IPS-NIHi7 (cell line): ENCODE measurements at regions not wholly inside any gene's neighbourhood (a gene's known extent, or its start where the extent isn't known, plus 50 kb on each side); places are given as distances from the start of the nearest gene placed in this dataset.

Experiments
- DNase-seq: peaks from one replicate; pipeline ENCODE4 v3.0.0; 2012; ENCODE audit warnings: mixed read lengths; ENCODE audit errors: extremely low spot score

GRCh38 chr2:138439733-138440132 is 61.8 kb upstream of the SPOPL start:
- DNase-seq, result no peak

DNA sequence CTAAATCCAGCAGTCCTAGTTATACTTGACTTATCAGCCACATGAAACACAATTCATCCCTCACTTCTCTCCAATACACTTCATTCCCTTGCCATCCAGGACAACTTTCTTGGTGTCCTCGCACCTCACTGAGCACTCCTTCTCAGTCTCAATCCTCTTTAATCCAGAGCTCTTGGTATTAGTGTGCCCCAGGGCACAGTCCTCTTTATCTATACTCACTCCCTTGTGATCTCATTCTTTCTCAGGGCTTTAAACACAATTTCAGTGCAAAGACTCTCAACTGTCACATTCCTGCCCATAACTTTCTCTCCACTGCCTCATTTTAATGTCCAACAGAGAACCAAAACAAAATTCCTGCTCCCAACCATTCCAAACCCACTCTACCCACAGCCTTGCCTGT is 60.8 kb upstream of the SPOPL start:
- no peak for DNase-seq

GRCh38 chr2:138441916-138442315 is 59.7 kb upstream of the SPOPL start:
- no peak for DNase-seq

DNA sequence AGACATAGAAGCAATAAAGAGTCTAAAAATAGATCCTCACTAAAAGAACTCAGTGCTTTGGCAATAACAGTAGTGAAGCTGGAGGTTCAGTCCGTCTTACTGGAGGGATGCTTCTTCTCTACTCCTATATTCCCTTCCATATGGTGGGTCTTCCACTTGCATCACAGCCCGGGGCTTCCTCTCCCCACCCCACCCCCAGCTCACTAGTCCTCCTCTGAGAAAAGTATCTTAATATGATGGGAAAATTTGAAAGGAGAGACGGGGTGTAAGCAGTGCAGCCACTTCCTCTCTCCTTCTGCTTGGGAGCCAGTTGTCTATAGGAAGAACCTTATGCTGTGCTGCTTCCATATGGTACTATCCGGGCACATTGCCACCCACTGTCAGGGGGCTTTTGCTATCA is 57.2 kb upstream of the SPOPL start:
- no peak for DNase-seq

GRCh38 chr2:138445227-138445626 is 56.3 kb upstream of the SPOPL start:
- DNase-seq, result no peak

- DNase-seq, result no peak
These were observed 55.5 kb upstream of the SPOPL start for GRCh38 chr2:138446043-138446442.

- DNase-seq, result no peak
These were observed 53.5 kb upstream of the SPOPL start for GRCh38 chr2:138447889-138448570.
